ENCODE measurements at regions not wholly inside any gene's neighbourhood (a gene's known extent, or its start where the extent isn't known, plus 50 kb on each side); places are given as distances from the start of the nearest gene placed in this dataset.
"Not testable (repeated sequence)": the region's sequence is repeated elsewhere in the genome, so short reads cannot be mapped to it uniquely, and the experiment has no call there.

DNA sequence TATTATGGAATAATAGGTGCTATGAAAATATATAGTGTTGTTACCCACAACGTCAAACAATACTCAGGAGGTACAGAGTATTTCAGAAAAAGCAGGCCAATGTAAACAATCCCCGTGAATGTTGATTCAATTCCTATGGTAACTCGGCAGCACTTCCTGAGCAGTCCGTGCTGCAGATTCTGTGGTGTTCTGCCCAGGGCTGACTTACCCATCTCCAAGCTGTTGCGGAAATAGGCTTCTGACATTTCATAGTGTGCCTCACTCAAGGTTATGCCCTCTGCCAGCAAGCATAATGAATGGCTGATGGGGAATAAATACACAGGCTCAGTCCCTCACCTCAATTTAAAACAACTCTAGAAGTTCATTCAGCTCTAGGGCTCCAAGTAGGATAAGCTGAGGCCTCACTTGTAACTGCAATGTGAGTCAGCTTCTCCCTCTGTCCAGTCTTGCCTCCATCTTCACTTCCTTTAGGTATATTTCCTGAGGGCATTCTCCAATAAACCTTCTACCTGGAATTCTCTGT, 177.6 kb downstream of the GNAI1 start:
- H3K9me3 ChIP-seq = no peaks in the 10 kb centered on the region
- no peaks in the 10 kb centered on the region for H3K36me3 ChIP-seq
- H3K4me3 ChIP-seq = no peak overlapping the region
- DNase-seq = peak; percentile 71
- no peaks in the 10 kb centered on the region for H3K27me3 ChIP-seq

DNA sequence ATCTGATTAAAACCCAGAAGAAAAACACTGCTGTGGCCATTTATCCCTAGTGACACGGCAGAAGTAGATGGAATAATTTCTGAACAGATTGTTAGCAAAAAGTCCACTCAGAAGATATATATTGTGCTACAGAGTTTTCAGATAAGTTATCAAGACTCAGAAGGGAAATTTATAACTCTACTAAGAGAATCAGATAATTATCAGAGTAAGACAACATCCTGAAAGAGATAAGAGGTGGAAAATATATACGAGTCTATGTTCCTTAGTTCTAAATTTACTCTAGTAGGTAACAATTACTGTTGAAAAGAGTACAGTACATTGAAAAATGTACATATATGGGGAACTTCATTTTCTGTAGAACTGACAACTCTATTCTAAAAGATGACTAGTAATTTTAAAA, 176.7 kb downstream of the GNAI1 start:
- no peaks in the 10 kb centered on the region for H3K9me3 ChIP-seq

DNA sequence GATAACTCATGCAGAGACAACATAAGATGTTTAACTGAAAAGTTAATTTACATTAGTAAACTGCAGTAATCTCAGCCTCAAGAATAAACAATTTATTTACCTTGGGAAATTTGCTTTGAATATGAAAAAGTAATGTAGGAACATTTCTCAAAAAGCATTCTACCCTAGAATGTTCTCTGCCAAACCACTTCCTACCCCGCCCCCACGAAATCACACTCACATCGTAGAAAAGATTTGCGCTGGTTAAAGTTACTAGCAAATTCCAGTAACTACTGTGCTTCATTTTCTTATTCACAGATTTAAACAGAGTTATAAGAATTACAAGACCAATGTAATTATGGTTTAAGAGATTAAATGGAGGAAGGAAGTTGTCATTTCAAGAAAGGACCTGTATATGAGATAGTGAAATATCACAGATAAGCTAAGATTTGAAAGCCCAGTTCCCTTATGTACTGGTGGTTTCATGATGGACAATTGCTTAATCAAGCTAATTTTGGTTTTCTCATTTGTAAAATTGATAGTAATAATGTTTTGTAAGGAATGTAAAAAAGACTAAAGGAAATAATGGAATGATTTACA, 175.4 kb downstream of the GNAI1 start:
- no peak overlapping the region for H3K4me3 ChIP-seq

More for the DNA sequence above, 176.7 kb downstream of the GNAI1 start:
- Histone ChIP-seq H3K4me3 (no peak overlapping the region), H3K27me3 (no peaks in the 10 kb centered on the region), H3K36me3 (no peaks in the 10 kb centered on the region)
- no peak for DNase-seq

DNA sequence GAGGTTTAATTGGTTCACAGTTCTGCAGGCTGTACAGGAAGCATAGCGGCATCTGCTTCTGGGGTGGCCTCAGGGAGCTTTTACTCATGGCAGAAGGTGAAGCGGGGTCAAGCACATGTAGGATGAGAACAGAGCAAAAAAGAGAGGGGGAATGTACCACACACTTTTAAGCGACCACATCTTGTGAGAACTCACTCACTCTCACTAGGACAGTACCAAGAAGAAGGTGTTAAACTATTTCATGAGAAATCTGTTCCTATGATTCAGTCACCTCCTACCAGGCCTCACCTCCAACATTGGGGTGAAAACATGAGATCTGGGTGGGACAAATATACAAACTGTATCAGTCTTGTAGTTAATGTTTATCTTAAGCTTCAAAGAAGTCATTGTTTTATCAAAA, 174.7 kb downstream of the GNAI1 start:
- Histone ChIP-seq H3K9me3 (no peaks in the 10 kb centered on the region), H3K27me3 (no peaks in the 10 kb centered on the region), H3K36me3 (no peaks in the 10 kb centered on the region), H3K4me3 (no peak overlapping the region)
- DNase-seq = no peak

More for the DNA sequence above, 175.4 kb downstream of the GNAI1 start:
- no peaks in the 10 kb centered on the region for H3K27me3 ChIP-seq
- H3K9me3 ChIP-seq = no peaks in the 10 kb centered on the region
- no peaks in the 10 kb centered on the region for H3K36me3 ChIP-seq
- no peak for DNase-seq

DNA sequence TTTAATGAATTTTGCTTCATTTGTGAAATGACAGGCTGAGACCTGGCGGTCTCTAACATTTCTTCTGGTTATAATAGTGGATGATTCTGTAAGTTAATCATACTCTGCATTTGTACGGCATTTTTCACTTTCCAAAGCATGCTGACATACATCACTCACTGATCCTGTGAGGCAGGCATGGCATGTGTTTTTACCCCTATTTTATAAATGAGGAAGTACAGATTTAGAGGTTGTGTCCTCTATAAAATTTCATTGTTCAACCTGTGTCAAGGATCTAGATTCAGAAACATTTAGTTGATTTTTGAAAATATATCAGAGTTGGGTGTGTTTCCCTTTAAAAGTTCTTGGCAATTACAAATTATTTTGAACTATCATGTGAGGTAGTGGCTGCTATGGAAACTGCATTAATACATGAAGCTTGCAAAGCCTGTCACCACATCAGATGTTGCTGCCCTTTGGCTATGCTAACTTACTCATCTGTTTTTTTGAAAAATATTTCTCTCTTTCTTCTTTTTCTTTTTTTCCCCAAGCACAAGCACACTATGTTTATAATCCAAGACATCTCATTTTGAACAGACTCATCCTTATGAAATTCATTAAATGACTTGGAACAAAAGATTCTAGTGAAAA, 172.7 kb downstream of the GNAI1 start:
- H3K36me3 ChIP-seq = no peaks in the 10 kb centered on the region
- no peak for DNase-seq
- H3K9me3 ChIP-seq = no peaks in the 10 kb centered on the region
- no peaks in the 10 kb centered on the region for H3K27me3 ChIP-seq
- H3K4me3 ChIP-seq = no peak overlapping the region

DNA sequence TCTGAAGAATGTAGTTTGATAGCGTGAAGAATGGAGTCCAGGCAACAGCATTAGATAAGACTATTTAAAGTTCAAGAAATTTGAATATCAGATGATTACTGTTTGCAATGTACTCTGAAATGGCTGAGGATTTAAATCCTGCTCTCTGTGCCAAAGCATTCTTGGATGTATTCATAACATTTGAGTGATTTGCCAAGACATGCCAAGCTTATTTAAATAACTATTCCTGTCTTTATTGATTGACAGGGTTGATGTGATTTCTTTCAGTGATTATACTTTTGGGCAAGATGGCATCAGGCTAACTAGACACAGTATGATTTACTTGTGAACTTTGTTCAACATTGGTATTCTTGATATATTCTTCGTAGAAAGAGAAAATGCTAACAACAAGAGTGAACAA, 168.7 kb downstream of the GNAI1 start:
- H3K4me3 ChIP-seq = no peak overlapping the region
- no peak for DNase-seq
- no peaks in the 10 kb centered on the region for H3K36me3 ChIP-seq
- H3K27me3 ChIP-seq = no peaks in the 10 kb centered on the region
- H3K9me3 ChIP-seq = no peaks in the 10 kb centered on the region

DNA sequence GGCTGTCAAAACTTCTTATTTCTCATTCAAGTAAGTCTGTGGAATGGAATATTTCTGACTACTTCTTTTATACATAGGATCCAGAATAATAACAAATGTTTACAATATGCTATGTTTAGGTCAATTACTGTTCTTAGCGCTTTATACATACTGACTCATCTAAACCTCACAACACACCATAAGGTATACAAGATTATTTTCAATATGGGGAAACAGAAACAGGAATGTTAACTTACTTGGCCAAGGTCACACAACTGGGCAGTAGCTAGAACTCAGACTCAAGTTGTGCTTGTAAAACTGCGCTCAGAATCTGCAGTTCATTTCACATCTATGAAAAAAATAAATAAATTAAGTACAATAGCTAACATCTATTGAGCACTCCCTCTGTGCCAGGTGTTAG, 168.0 kb downstream of the GNAI1 start:
- Histone ChIP-seq H3K4me3 (no peak overlapping the region), H3K9me3 (no peaks in the 10 kb centered on the region), H3K36me3 (no peaks in the 10 kb centered on the region), H3K27me3 (no peaks in the 10 kb centered on the region)
- no peak for DNase-seq

DNA sequence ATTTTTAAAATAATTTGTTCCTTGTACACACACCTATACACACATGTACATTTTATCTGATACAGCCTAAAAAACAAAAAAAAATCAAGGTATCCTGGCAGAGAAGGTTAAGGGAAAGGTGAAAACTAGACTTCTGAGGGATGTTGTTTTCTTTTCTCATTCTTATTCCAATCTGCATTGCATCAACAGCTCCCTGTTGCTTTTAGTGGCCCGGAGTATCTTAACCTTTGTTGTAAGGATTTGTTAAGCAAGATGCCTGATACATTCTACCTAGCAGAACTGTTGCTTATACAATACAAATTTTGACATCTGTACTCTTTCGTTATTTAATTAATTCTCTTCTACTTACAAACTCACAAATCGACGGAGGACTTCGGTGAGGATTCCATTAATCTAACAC, 167.4 kb downstream of the GNAI1 start:
- Histone ChIP-seq H3K27me3 (no peaks in the 10 kb centered on the region), H3K9me3 (no peaks in the 10 kb centered on the region), H3K4me3 (no peak overlapping the region), H3K36me3 (no peaks in the 10 kb centered on the region)
- DNase-seq = no peak

DNA sequence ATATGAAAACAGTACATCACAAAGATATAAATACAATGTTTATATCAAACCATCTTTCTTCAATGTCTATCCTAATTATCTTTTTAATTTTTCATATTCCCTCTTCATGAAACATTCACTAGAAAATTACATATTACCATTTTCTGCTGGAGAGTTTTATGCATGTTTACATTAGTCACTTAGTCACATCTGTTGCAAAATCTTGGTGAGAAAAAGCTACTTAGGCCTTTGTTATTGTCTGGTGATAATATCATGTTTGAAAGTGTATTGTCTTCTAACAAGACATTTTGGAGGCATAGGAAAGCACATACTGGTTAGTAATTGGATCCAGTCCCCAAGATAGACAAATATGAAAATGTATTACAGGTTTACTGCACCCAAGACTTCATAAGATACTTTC, 163.6 kb downstream of the GNAI1 start:
- DNase-seq = no peak

DNA sequence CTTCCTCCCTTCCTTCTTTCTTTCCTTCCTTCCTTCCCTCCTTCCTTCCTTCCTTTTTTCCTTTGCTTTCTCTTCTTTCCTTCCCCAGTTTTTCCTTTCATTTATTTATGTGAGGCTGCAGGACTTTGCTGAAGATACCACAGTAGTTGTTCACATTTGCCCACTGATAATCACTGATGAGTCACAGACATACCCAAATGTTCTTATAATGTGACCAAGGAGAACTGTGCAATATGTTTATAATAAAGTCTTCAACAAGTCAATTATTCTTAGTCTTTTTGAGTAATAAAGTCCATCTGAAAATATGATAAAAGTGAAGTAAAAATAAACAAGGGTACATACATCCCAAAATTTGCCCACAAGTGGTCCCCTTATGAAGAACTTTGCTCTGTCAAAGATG, 159.7 kb downstream of the GNAI1 start:
- Histone ChIP-seq H3K4me3 (no peak overlapping the region), H3K9me3 (0 out of 2 replicates have a peak, but pooled peaks cover 2% of the 10 kb centered on the region), H3K36me3 (no peaks in the 10 kb centered on the region), H3K27me3 (no peaks in the 10 kb centered on the region)
- DNase-seq = no peak

More for the DNA sequence above, 163.6 kb downstream of the GNAI1 start:
- Histone ChIP-seq H3K4me3 (no peak overlapping the region), H3K9me3 (no peaks in the 10 kb centered on the region), H3K36me3 (no peaks in the 10 kb centered on the region), H3K27me3 (no peaks in the 10 kb centered on the region)

DNA sequence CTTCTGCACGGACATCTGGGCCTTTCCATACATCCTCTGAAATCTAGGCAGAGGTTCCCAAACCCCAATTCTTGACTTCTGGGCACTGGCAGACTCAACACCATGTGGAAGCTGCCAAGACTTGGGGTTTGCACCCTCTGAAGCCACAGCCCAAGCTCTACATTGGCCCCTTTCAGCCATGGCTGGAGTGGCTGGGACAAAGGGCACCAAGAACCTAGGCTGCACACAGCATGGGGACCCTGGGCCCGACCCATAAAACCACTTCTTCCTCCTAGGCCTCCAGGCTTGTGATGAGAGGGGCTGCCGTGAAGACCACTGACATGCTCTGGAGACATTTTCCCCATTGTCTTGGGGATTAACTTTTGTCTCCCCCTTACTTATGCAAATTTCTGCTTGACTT, 158.0 kb downstream of the GNAI1 start:
- not testable (repeated sequence) for DNase-seq, H3K4me3 ChIP-seq, H3K9me3 ChIP-seq, H3K27me3 ChIP-seq, H3K36me3 ChIP-seq

DNA sequence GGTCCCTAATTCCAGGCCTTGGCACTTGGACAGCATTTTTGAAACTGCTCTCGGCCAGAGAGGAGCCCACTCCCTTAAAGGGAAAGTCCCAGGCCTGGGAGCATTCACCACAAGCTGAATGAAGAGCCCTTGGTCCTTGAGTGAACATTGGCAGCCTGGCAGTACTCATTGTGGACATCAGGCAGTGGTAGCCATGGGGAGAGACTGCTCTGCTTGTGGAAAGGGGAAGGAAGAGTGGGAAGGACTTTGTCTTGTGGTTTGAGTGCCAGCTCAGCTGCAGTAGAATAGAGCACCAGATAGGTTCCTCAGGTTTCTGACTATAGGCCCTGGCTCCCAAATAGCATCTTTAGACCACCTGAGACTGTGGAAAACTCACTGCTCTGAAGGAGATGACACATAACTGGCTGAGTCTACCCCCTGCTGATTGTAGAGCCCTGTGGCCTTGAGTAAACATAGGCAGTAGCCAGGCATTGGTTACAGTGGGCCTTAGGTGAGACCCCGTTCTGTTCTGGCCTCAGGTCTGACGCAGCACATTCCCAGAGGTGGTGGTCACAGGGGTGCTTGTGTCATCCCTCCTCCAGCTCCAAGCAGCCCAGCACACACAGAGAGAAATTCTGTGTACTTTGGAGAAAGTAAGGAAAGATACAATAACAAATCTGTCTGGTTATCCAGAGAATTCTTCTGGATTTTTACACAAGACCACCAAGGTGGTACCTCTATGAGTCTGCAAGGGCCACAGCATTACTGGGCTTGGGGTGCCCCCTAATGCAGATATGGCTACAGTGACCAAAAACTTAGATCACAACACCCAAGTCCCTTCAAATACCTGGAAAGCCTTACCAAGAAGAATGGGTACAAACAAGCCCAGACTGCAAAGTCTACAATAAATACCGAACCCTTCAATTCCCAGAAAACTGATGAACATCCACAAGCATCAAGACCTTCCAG, 153.8 kb downstream of the GNAI1 start:
- DNase-seq = no peak
- no peak overlapping the region for H3K4me3 ChIP-seq
- no peaks in the 10 kb centered on the region for H3K36me3 ChIP-seq
- 0 out of 2 replicates have a peak, but pooled peaks cover 2% of the 10 kb centered on the region for H3K9me3 ChIP-seq
- no peaks in the 10 kb centered on the region for H3K27me3 ChIP-seq

DNA sequence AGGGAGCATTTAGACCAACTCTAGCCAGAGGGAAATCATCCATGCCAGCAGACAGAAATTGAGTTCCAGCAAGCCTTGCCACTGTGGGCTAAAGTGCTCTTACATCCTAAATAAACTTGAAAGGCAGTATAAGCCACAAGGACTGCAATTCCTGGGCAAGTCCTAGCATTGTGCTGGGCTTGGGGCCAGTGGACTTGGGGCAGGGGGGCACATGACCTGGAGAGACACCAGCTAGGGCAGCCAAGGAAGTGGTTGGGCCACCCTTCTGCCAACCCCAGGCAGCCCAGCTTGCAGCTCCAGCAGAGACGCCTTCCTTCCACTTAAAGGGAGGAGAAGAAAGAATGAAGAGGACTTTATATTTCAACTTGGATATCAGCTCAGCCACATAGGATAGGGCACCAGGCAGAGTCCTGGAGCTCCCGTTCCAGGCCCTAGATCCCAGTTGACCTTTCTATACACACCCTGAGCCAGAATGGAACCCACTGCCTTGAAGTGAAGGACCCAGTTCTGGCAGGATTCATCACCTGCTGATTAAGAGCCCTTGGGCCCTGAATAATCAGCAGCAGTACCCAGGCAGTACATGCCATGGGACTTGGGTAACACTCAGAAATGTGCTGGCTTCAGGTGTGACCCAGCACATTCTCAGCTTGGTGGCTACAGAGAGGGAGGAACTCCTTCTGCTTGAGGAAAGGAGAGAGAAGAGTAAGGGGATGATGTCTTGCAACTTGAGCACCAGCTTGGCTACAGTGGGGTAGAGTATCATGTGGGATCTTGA, 153.0 kb downstream of the GNAI1 start:
- H3K36me3 ChIP-seq = no peaks in the 10 kb centered on the region
- H3K9me3 ChIP-seq = 0 out of 2 replicates have a peak, but pooled peaks cover 2% of the 10 kb centered on the region
- DNase-seq = peak; percentile 57
- H3K4me3 ChIP-seq = no peak overlapping the region
- no peaks in the 10 kb centered on the region for H3K27me3 ChIP-seq

DNA sequence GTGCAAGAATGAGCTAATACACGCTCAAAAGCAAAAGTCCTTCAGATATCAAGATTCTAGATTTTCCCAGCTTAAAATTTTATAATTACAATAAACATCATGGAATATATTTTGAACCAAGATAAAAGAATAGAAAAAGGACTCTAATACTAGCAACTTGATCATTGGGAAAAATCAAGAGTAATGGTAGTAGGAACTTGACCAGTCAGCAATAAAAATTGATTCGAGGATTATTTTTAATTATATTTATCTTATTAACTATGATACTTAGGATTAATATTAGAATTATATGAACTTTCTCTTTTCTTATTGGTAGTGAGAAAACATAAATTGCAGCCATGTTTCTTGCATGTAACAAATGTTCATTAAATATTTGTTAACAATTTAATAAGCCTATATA, 152.0 kb downstream of the GNAI1 start:
- Histone ChIP-seq H3K36me3 (no peaks in the 10 kb centered on the region), H3K27me3 (no peaks in the 10 kb centered on the region), H3K4me3 (no peak overlapping the region), H3K9me3 (0 out of 2 replicates have a peak, but pooled peaks cover 2% of the 10 kb centered on the region)
- no peak for DNase-seq

DNA sequence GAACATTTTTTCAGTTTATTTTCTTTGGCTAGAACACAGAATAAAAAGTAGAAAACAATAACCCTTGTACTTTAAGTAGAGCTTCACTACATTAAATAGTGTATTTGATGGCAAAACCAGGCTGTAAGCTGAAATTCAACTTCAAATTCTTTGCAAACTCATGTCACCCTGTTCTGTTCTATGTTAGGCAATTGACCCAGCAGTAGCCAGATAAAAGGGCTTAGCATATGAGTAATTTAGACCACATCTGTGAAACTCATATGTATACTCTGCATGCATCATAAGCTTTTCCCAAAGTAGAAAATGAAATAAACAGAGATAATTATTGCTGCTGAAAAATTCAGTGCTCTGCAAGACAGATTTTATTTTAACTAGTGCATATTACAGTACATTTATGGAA, 150.2 kb downstream of the GNAI1 start:
- no peaks in the 10 kb centered on the region for H3K27me3 ChIP-seq
- no peaks in the 10 kb centered on the region for H3K9me3 ChIP-seq
- no peak overlapping the region for H3K4me3 ChIP-seq
- DNase-seq = no peak
- no peaks in the 10 kb centered on the region for H3K36me3 ChIP-seq

DNA sequence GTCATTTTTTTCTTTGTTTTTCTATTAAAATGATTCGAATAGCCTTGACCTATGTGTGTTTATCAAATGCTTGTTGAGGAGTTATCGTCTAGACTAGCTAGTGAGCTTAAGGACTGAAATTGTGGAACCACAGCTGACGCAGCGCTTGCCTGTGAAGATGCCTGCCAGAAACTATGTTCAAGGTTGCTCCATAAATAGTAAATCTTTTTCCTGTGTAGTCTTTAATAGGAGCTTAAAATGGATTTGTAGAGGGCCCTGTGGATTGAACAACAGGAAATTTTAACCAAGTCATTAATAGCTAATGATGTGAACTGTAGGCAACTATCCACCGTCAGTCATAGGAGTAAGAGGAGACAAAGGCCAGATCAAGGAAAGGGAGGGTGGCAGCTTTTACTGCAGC, 145.1 kb downstream of the GNAI1 start:
- DNase-seq = no peak
- no peaks in the 10 kb centered on the region for H3K36me3 ChIP-seq
- no peaks in the 10 kb centered on the region for H3K9me3 ChIP-seq
- H3K27me3 ChIP-seq = no peaks in the 10 kb centered on the region
- H3K4me3 ChIP-seq = no peak overlapping the region

DNA sequence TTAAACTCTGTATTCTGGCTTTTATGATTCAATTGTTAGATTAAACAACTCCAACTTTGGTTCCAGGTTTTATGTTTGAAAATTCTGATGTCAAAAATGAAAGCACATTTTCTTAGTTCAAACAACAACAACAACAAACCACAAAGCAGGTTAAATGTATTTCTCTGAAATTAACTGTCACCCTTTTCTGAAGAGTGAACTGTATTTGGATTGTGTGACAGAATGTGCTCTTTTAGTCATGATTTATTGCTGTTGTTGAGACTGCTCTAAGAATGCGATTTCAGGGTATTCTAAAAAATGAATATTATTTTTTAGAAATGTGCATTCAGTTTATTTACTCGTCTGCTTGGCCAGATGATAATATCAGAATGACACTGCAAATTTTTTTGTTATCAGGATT, 144.1 kb downstream of the GNAI1 start:
- DNase-seq = no peak
- H3K36me3 ChIP-seq = no peaks in the 10 kb centered on the region
- H3K4me3 ChIP-seq = no peak overlapping the region
- no peaks in the 10 kb centered on the region for H3K9me3 ChIP-seq
- H3K27me3 ChIP-seq = no peaks in the 10 kb centered on the region
